ENCODE measurements at regions not wholly inside any gene's neighbourhood (a gene's known extent, or its start where the extent isn't known, plus 50 kb on each side); places are given as distances from the start of the nearest gene placed in this dataset.

GRCh38 chr3:182342252-182342651 is 451.1 kb upstream of the ATP11B start:
- TF ChIP-seq EZH2 (IDR thresholded peaks at IDR 0.05; ENCODE audit: insufficient read depth, poor library complexity, severe bottlenecking) (no peak), EZH2phosphoT487 (IDR thresholded peaks at IDR 0.05; ENCODE audit: insufficient read depth, low read depth) (no peak)

Data from GM23248 (cell line).